Activated CD4-positive, alpha-beta T cell treated with anti-CD3 and anti-CD28 coated beads, Interleukin-2, Interleukin-4, amounts not matched to agents 100 ng/mL and 50 ng/mL, durations not matched to agents 16 hours and 8 hours (primary cell): ENCODE measurements at regions not wholly inside any gene's neighbourhood (a gene's known extent, or its start where the extent isn't known, plus 50 kb on each side); places are given as distances from the start of the nearest gene placed in this dataset.

ENCODE experiments used
- DNase-seq: peaks from one replicate; pipeline ENCODE4 v3.0.0-alpha.2; 2020; ENCODE audit warnings: low spot score

DNA sequence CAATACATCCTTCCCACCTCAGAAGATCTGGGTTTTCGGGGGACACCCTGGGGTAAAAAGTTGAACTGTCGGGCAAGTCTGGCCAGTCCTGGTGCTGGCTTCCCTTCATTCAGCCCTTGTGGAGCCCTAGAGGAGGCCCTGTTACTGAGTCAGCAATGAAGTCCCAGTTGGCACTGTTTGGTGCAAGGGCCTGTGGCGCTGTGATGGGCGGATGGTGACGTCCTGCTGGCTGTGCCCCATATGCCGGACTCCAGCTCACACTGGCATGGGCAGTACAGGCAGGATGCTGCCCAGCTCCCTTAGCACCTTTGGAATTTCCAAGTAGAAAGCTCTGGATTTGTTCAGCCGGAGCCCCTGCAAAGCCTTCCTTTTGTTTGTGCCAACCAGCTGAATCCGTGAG, 186.2 kb upstream of the PMEPA1 start:
- DNase-seq: no peak

DNA sequence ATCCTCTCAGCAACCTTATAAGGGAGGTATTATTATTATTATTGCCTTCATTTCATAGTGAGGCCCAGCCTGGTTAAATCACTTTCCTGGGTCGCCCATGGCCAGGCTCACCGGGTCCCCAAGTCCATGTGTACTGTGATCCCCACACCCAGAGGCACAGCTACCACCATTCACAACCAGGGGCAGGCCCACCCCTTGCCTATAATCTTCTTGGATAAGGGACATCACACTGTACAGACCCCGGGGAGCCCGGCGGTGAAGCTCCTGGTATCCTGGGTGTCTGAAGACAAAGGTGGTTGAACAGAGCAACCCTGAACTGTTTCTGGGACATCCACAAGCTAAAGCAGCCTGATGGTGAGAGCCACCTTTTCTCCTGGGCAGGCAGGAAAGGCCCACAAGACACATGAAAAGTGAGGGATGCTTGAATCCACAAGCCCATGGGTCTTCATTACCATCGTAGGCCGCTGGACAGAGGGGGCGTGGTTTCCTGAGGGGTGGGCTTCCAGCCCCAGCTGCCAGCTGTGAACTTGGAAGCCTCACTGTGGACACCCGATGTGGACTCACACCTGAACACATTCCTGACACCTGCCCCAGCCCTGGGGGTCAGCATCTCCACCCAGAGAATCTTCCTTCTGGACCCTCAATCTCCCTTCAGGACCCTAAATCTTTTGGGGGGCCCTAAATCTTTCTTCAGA, 185.5 kb upstream of the PMEPA1 start:
- no peak for DNase-seq

DNA sequence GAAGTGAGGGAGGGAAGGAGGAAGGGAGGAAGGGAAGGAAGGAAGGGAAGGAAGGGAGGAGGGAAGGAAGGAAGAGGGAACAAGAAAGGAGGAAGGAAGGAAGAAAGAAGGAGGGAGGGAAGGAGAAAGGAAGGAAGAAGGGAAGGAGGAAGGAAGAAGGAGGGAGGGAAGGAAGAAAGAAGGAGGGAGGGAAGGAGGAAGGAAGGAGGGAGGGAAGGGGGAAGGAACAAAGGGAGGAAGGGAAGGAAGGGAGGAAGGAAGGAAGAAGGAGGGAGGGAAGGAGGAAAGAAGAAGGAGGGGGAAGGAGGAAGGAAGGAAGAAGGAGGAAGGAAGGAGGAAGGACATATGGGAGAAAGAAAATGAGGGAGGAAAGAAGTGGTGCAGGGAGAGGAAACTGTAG, 184.7 kb upstream of the PMEPA1 start:
- DNase-seq: no peak

DNA sequence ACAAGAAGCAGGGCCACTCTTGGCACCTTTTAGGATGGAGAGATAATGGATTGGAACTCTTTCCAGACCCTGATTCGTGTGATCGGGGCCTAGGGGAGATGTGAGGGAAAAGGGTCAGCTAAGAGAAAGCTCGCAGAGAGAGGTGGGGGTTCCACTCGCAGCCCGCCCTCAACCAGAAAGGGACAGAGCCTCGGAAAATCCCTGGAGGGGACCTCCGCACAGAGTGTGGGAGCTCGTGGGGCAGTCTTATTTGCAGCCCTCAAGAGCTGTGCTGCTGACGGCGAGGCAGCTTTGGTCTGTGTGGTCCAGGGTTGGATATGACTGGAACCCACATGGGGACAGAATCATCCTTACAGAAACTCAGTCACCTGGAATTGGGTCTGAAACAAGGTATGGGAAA, 184.3 kb upstream of the PMEPA1 start:
- no peak for DNase-seq

DNA sequence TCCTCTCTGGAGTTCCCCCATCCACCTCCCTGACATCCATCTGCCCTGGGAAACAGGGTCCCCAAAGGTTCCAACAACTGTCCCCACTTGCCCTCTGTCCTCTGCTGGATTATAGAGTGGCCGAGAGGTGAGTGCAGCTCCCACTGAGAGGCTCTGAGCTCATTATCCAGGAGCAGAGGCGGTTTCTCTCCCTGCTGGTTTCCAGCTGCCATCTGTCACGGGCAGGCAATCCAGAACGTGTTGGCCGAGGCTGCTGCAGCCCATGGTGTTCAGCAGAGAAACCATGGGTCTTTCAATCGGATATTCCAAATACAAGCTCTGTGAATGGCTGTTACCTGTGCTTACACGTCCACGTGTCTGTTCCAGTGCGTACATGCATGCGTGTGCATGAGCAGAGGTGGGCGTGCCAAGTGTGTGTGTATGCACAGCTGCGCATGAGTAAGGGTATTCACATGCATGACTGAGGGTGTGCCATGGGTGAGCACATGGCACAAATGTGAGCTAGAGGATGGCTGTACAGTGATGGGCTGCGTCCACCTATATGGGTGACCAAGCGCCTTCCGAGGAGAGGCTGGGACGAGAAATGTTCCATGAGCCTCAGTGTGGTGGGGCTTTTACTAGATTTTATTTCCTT, 183.7 kb upstream of the PMEPA1 start:
- no peak for DNase-seq

DNA sequence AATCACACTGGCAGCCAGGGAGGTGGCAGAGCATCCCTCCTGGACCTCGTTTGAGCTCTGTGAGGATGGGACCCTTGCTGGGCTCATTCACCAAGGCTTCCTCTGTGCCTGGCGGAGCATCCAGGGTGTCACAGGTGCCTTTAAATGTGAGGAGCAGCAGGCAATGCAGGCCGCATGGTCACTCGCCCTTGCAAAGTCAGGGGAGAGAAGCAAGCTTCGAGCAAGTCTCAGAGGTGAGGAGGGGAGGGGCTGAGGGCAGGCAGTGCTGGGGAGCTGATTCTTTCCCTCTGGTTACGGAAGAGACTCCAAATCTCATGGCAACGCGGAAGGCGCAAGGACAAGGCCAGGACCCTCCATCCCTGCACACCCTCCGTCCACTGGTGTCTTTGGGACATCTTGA, 182.7 kb upstream of the PMEPA1 start:
- DNase-seq: no peak

DNA sequence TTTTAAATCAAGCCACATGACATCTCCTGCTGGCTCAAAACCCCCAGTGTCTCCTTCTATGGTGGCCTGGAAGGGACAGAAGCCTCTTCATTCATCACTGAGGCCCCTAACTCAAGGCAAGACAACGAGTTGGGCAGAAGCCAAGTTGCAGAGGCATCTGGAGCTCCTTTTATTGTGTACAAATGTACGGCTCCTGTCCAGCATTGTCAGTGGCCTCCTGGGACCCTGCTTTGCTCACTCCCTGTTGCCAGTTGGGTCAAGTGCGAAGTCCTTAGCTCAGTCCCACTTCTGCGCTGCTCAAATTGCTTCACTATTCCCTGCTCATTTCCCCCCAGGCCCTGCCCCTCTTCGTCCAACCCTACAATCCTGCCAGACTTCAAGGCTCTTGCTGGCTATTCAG, 181.2 kb upstream of the PMEPA1 start:
- no peak for DNase-seq

DNA sequence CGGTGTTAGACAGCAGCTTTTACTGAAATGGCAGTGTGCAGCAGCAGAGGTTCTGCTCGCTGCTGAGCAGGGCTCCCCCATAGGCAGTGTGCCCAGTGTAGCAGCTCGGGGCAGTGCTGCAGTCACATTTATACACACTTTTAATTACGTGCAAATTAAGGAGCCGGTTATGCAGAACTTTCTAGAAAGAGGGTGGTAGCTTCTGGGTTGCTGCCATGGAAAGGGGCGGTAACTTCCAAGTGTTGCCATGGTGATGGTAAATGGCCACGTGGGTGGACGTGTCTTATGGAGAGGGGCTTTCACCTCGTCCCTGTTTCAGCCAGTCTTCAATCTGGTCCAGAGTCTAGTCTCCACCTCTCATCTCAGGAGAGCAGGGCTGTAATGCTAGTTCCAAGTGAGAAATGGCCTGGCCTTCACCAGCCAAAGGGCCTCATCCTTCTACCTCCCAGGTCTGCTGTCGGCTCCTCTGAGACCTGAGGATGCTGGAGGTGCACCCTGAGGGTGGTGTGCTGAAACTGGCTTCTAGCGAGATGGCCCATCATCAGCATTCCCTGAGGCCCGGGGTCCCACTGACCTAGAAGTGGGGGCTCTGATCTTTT, 180.5 kb upstream of the PMEPA1 start:
- no peak for DNase-seq

DNA sequence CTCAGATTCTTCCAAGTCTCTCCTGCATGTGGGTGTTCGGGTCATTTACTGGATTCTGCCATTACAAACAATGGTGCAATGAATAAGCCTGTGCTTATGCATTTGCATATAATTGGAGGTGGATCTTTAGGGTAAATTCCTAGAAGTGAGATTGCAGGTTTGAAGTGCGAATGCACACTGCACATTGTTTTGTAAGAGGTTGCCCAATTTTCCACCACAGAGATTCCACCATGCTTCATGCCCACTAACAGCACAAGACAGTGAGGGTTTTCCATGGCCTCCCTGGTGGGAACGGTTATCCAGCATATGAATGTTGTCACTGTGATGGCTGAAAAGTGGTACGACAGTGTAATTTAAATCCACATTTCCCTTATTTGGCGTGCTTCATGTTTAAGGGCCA, 178.8 kb upstream of the PMEPA1 start:
- no peak for DNase-seq

DNA sequence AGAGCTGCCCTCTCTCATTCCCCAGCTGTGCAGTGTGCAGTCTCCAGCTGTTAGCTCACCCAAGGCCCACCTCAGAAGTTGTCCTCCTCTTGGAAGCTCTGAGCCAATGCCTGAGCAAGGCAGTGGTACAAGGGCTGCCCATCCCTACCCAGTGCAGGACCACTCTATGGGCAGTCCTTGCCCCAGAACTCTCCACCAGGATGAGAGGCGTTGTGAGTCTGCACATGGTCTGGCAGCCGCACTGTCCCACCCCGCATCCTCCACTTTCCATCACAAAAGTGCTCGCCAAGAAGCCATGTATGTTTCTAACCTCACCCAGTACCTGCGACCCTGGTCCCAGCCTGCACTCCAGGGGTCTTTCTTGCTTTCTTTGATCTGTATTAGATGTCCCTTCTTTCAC, 175.1 kb upstream of the PMEPA1 start:
- DNase-seq: no peak

DNA sequence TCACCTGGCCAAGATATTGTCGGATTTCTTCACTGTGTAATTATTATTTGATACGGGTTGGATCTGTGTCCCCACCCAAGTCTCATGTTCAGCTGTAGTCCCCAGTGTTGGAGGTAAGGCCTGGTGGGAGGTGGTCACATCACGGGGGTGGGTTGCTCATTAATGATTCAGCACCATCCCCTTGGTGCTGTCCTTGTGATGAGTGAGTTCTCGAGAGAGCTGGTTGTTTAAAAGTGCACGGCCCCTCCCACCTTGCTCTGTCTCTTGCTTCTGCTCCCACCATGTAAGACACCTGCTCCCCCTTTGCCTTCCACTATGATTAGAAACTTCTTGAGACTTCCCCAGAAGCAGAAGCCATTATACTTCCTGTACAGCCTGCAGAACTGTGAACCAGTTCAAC, 173.9 kb upstream of the PMEPA1 start:
- no peak for DNase-seq

DNA sequence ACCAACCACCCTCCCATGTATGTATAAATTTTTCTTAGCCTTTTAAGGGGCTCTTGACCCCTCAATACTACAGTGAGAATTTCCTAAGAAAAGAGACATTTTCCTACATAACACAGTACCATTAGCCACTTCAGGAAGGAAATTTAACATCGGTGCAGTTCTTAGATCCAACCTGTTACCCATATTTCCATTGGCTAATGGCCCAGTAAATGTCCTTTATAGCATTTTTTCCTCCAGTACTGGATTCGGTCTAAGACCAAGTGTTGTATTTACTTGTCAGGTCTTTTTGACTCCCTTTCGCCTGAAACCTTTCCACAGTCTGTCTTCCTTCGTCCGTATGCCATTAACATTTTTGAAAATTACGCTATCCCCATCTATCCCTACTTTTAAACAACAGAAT, 173.4 kb upstream of the PMEPA1 start:
- DNase-seq: no peak

DNA sequence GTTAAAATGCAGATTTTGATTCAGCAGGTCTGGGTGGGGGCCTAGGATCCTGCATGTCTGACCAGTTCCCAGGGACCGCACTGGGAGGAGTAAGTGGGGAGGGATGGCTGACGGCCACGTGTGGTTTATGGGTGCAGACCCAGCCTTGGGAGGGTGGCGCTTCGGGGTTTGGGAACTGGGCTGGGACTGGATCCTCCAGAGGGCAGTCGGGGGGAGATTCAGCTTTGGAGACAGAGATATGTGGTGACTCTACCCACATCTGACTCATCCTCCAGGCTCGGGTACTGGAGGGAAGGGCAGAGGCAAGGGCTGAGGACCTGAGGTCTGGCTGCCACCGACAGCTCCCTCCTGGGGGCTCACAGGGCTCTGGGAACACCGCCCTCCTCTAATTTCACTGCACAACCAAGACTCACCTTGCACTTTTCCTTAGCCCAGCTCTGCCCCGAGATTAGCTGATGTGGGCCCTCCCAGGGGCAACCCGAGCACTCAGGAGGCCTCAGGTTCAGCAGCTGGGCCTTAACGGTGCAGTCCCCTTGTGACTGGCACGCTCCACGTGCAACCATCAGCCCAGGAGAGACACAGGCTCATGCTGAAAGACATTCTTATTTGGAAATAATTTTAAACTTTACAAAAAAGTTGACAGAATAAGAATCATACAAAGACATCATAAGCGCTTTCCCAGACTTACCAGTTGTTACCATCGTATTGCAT, 172.8 kb upstream of the PMEPA1 start:
- DNase-seq: no peak

DNA sequence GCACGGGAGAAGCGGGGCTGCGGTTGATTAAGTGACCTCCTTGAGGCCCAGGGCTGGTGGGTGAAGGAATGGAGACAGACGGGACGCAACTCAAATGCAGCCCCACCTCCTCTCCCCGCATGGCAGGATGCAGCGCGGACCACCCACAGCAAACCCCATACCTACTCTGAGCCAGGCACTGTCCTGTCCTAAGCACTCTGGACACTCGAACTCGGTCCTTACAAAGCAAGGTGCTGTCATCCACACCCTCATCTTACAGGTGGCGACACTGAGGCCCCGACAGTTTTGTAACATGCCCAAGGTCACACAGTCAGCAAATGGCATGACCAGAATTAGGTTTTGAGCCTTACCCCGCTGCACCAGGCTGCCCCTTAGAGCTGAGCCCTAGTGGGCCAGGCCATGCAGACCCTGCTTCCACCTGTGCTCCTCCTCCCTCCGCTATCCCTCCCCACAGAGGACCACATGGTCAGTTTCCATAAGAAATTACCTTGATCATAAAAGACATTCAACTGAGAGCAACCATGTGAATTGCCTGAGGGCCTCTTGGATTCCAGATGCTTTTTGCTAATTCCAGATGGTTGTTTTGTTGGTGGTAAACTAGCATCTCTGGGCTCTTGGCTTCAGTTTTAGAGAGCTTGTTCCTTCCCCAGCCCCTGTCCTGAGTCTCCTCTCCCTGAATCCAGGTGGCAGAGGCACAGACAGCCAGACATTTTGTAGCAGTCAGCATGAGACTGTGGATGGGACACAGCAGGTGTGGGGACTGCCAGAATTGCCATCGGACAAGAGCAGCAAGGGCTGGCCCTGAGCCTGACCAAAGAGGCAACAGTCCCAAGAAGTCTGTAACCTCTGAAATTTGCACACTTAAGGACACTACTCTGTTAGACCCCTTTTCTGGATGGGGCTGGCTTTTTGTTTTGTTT, 171.9 kb upstream of the PMEPA1 start:
- no peak for DNase-seq

DNA sequence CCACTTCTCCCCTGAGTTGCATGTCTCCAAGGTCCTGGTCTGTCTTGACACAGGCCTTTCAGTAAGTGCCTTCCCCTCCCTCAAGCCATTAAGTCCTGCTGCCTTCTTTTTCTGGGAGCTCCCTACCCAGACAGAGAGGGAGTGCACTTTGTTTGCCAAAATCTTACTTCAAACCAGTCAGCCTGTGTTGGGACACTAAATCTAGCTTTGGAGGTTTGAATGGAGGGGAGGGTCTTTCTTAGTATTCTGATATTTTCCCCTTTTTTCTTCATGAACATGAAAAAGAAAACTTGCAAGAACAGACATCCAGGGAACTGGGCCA, 170.7 kb upstream of the PMEPA1 start:
- no peak for DNase-seq

DNA sequence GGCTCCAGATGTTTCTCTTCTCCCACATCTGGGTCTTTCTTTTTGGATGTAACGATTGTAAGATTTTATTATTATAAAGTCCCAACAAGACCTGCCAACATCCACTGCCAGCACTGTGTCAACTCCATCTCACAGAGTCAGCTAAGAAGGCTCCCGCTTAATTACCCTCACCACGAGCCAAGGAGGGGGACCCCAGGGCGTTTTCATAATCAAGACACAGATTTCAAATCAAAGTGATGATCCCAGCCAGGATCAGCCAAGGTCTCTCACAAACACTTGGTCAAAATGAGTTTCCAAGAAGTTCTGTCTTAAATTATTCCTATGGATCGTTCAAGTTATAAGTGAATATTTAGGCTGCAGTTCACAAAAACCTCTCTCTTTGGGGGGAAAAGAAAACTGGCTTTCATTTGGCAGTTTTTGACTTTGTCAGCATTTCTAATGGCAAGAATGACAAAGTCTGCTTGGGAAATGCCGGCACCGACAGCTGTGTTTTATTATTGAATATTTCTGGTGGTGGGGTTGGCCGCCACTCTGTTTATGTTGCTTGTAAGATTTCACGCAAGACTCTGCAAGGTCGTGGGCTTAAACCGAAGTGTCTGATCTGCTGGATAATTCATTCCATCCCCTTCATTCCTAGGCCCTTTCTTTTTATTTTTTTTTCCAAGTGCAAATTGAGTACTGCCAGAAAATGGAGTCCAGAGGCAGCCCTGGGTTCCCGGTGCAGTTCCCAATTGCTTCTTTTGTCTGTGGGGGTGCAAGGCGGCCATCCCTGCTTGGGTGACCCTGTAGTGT, 170.2 kb upstream of the PMEPA1 start:
- no peak for DNase-seq

DNA sequence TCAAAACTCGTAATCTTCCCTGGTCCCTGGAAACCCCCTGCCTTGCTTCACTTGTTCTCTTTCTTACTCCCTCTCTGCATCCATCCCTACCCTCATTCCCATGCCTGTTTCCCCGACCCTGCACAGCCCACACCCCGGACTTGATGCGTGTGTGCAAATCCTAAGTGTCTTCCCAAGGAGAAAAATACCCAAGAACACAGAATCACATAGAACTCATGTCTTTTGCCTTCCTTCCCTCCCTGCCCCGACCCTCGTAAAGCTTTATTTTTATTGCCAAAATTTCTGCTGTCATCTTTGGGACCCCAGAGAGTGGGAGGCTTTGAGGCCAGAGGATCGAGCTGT, 169.6 kb upstream of the PMEPA1 start:
- no peak for DNase-seq

DNA sequence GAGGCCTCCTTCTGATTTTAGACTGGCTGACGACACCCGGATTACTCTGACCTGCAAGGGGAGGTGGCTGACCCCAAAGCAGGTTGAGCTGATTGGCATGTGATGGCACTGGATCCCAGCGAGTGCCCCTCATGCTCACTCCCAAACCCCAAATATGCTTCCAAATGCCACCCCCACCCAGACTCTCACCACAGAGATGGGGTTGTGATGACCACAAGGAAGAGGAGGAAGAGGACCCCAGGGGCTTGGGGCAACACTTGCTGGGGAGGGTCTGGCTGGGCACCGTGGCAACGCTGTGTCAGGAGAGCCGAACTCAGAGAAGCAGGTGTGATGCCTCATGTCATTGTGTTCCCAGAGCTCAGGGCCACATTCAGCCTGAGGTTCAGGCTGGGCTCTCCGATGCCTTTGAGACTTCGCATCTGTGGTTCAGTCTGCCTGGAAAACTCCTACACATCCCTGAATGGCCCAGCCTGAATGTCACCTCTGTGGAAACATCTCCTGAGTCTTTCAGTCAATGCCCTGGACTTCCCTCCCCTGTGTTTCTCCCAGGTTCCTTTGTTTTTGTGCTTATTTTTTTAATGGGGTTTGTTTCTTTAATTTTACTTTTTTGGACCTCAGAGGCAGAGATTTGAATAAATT, 169.1 kb upstream of the PMEPA1 start:
- DNase-seq: no peak

DNA sequence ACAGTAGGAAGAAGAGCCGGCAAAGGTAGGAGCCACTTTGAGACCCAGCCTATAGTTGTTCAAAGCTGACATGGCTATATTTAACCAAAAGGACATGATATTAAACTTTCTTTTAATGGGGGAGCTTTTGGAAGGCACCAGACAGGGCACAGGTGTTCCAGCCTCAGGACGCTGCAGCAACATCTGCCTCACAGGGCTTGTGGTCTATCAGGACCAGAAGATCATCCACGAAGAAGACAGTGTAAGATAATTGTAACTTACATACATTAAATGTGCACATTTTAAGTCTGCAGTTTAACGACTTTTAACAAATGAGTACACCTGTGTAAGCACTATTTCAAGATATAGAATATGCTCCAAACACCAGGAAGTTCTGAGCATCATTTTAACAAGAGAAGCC, 168.2 kb upstream of the PMEPA1 start:
- no peak for DNase-seq

DNA sequence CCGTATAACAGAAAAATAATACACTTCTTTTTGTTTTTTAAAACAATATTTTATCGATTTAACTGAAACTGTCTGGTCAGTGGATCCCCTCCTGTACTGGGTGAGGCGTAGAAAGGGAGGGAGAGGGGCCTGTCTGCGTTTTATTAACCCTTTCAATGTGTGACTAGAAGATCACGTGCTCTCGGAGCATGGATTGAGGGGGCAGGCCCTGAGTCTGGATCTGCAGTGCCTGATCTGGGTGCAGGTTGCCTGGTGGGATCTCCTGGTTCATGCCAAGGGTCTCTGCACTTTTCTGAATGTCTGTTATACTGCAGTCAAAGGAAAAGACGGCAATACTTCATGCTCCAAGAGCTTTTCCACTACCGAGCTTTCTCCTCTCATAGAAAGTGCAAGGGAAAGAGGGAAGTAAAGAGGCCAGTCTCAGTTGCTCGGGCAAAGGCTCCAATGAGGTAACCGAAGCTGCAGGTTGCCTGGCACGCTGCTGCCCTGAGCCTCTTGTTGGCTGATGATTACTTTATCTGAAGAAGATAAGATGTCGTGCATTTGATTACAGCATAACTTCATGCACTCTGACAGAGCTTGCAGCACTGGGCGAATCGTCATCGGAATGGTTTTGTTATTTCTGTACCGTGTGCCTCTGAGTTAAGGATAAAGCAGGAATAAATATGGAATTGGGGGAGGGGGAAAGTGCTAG, 167.5 kb upstream of the PMEPA1 start:
- no peak for DNase-seq
